Activated CD4-positive, alpha-beta T cell treated with anti-CD3 and anti-CD28 coated beads, Interleukin-2, Interleukin-6, amounts not matched to agents 100 ng/mL and 50 ng/mL, durations not matched to agents 16 hours and 8 hours (primary cell): ENCODE measurements at regions not wholly inside any gene's neighbourhood (a gene's known extent, or its start where the extent isn't known, plus 50 kb on each side); places are given as distances from the start of the nearest gene placed in this dataset.

Experiments used
- DNase-seq: peaks from one replicate; pipeline ENCODE4 v3.0.0-alpha.2; 2020

DNA sequence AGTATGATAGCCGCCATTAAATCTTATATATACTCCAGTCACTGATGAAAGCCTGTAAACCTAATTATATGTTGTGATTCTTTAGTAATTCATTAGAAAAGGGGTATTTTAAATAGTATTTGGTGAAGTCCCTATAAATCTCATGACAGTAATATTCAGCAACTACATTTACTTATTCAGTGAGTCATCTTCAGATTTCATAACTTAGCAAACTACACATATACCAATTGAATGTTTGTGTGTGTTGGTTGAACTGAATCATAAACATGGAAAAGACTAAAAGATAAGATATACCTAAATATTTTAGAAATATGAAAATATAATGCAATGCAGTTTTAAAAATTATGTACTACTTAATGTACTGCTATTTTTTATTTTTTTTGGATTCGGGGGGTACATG lies 1050.4 kb downstream of the MAT2B start:
- no peak for DNase-seq

DNA sequence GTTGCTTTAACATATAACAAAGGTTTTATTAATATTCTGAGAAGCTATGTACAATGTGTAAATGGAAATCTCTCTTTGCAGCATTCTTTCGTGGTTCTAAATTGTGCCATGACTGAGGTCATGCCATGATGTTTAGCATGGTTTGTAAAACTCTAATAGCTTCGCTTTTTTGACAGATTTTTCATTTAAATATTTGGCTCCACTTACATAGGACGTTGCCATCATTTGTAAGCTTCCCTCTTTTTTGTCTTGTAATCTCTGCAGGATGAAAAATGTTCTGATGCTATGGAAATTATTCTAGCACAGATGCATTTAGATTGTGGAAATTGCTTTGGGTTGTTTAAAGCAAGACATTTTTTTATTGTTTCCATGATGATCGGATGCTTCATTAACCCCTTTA lies 1054.8 kb downstream of the MAT2B start:
- no peak for DNase-seq

DNA sequence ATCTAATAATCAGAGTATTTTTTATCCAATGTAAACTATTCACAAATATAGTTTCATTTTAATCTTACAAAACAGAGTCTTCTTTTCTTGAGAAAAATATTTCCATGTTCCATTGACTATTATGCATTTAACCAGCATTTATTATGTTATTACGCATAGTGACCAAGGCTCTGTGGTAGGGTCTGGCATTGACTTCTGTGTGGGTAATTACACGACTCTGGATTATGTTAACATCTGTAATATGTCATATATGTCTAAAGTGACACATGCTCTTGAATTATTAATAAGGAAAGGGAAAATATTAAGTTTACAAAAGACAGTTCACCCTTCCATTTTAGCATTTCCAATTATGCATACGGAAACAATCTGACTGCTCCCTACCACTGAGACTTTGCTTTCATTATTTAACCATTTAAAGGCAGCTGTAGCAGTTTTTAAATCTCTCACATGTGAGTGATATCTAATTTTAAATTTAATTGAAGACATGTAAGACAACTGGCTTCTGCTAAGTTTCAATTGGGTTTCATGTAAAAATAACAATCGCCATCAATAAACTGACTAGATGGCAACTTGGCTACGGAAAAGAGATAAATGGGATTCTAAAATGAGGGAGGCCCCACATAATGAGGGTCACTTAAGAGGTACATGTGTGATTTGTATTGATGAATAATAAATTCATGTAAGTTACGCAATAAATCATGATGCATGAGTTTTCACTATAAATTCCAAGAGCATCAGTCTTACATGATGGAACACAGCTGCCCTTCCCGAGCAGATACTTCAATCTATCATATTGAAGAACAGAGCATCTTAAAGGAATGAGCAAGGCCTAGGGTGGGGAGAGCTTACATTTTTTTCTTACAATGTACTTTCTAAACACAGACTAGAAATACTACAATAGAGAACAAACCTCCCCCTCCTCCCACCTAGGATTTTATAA lies 1056.8 kb downstream of the MAT2B start:
- DNase-seq: no peak

DNA sequence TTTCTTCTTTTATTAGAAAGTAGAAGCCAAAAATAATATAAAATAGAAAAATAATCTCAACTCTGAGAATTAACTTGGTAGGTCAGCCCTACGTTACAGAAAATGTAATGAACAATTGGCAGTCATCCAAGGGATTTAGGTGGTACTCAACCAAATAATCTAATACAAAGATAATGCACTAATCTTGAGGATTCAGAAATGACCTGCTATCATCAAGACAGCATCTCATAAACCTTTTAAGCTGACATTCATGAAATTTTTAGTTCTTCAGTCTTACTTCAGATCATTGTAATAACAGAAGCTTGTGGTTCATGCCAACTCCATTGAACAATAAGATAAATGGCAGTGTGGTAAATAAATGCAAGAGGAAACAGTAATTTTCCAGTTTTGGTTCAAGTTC lies 1058.0 kb downstream of the MAT2B start:
- no peak for DNase-seq

DNA sequence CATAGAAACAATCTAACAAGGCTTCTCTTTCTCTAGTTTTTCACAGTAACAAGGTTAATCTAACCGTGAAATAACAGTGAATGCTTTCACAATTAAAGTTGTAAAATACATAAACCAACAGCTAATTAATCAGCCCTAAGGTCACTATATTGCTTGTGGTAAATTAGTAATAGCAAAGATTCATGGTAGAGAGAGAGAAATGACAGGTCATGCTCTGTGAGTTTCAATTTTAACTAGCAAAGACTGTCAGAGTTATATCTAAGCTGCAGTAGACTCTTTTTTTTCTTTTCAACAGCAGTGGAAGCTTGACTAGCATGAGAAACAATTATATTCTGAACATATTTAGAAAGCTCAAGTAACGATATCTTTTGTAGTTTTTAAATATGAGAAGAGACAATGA lies 1068.0 kb downstream of the MAT2B start:
- DNase-seq: no peak

DNA sequence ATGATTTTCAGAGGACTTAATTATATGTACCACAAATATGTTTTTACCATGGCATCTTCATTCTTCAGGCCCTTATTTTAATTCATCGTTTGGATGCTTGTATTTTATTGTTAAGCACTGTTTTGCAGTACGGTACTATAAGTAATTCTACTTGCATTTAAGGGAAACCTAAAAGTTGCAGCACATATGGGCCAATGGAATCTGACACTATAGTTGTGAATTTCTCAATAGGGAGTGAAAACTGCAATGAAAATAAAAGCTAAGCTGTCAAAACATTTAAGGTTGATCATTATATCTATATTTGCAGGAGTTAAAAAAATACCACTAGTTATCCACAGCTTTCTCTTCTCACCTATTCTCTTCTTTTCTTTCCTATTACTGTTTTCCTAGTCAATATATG lies 1071.8 kb downstream of the MAT2B start:
- DNase-seq: no peak

DNA sequence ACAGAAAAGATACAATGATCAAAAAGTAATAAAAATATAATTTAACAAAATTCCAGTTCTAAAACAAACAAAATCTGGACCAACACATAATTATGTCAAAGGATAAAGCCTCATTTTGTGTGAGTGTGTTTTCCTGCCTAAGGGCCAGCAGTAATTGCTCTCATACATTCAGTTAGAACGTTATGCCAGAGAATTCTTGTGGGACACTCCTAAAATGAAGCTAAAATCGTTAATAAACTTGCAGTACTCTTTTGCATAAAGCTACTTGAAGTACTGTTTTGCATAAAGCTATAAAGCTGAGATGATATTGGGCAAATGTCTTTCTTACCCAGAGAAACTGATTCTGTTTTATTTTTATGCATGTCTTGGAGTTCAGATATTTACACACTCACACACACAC lies 1072.3 kb downstream of the MAT2B start:
- no peak for DNase-seq

DNA sequence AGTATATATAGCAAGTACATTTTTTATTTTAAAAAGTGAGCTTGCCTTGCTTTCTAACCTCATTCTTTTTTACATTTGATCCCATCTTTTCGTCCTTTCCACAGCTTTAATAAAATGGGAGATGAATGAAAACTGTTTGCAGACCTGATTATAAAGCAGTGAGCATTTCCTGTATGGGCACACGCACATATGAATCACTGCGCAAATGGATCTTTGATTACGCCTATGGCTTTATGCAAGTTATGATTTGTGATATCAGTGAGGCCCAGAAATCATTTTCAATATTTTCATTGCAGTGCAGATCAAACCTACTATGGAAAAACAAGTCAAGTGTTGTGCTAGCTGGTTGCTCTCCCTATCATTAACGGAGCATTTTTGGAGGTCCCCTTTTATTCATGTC lies 1073.0 kb downstream of the MAT2B start:
- DNase-seq: no peak

DNA sequence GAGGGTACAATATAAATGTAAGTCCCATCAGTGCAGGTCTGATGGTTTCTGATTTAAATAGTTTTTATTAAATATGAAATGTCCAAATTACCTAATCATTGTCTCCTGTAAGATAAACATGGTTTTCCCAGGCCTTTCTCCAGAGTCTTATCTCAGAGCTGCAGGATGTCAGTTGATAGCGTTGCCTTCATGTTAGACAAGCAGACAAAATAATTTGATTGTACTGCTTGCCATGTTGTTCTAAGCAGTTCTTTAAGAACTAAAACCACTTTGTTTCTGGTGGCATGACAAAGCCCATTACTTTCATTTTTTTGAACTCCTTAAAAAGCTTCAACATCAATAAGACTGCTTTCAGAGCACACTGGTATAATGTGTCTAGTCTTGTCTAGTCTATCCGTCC lies 1073.5 kb downstream of the MAT2B start:
- no peak for DNase-seq

DNA sequence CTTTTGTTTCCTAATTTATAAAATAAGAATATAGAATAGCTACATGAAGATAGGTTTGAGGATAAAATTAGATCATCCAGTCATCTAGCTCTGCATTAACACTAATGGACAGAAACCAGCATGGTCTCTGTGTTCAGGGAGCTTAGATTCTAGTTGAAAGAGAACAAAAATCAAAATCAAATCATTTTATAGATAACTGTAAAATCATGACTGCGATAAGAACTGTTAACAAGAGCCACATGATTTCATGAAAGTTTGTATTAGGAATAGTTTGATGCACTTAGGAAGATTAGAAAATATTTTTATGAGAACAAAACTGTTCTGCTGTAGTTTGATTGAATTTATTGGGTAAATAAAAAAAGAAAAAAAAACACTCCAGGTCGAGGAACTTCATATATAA lies 1074.7 kb downstream of the MAT2B start:
- DNase-seq: no peak

DNA sequence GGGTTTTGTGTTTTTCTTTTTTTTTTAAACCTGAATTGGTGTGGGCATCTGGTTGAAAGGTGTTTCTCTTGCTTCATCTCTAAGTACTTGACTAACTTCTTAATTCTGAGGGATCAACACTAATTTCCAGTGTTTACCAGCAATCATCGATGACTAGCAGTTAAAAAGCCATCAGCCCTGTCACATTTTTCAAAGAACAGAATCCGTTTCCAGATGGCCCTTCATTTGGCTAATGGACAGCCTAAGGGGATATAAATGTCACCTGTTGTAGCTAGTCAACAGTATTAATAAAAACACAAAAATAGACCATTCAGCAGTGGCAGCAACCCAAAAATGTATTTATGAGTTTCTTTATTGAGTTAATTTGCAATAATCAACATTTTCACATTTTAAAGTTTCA lies 1076.5 kb downstream of the MAT2B start:
- DNase-seq: no peak

DNA sequence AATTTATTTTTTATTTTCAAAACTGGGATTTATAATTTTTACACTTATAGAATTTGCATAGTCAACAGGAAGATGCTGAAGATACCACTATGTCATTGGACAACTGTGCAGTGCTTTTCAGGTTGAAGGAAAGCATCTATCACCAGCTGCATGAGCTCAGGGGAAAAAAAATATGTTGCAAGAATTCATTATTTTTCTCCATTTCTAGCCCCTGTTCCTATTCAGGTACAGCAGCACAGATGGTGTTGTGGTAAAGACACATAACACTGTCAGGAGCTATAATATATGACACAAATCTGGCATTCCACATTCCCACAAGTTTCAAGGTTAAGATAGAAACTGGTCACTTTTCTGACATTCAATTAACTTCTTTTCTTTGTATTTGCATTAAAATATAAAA lies 1088.6 kb downstream of the MAT2B start:
- no peak for DNase-seq

DNA sequence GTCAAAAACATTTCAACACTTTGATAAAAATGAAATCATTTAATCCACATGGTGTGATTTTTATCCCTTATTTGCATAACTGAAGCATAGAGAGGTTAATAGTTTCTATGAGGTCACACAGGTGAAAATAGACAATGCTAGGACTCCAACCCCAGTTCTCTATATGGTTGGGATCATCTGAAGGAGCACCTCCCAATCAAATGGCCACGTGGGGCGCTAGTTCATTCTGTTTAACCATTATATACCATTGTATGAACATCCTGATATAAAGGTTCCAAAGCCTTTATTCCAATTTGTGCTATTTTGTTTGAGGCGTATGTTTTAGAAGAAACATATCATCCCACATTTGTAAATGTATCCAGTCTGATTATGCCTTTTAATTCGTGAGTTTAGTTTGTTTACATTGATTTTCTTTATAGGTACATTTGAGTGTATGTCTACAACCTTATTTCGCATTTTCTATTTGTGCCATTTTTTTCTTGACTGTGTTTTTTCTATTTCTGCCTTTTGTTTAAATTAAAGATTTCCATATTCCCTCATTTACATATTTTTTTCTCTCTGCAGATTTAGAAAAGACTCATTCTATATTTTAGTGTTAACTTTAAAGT lies 1092.0 kb downstream of the MAT2B start:
- no peak for DNase-seq

DNA sequence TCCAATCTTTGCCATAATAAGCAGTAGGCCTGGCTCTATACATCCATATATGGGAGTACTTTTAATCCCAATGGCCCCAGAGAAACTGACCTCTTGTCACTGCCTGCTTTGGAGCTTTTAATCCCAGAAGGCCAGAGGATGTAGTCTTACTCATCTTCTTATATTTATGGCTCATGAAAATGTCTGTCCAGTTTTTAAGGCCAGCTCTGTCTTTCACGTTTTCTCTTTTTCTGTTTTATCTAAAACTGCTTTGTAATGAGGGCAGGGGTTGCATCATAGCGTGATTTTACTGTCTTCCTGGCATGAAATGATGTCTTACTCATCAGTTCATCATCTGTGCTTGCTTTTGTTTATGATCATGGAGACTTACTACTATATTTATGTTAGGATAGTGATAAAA lies 1094.9 kb downstream of the MAT2B start:
- DNase-seq: no peak

DNA sequence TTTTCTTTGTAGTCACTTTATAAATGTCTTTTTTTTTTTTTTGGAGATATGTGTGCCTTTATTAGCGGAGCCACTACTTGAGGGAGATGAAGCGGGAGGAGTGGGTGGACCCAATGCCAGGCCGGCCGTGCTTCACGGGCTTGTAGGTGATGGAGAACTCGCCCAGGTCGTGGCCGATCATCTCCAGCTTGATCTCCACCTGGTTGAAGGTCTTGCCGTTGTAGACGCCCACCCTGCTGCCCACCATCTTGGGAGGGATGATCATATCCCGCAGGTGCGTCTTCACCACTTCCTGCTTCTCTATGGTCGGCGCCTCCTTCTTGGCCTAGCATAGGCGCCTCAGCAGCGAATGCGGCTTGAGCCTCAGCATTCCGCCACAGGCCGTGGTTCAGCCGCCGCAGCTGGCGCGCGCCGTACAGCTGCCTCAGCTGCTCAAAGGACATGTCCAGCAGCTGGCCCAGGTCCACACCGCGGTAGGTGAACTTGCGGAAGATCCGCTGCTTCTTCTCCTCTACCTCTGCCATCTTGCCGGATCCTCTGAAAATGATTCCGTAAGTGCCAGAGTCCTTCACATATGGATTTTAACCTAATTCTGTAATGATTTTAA lies 1095.6 kb downstream of the MAT2B start:
- DNase-seq: no peak

DNA sequence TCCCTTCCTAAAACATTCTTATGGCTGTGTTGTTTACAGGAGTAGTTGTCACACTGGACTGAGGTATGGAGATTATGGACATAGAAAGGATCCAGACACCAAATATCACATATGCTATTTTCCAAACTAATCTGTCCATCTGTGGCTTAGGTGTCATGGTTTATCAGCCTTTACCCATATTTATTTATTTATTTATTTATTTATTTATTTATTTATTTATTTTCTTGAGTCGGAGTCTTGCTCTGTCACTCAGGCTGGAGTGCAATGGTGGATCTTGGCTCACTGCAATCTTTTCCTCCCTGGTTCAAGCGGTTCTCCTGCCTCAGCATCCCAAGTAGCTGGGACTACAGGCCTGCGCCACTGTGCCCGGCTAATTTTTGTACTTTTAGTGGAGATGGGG lies 1103.1 kb downstream of the MAT2B start:
- no peak for DNase-seq

DNA sequence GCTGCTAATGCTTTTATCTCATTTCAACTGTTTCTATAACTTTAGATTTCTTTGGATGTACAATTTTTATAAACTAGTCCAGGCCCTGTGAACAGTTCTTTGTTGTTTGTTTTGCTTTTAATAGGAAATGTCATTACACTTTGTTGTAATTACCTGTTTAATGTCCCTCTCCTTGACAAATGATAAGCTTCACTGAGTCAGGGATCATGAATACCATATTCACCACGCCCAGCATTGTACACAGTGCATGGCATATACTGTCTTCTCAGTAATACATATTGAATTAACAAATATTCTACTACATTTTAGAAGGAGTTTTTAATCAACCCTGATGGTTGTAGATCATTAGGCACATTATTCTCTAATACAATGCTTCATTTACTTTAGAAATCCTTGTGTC lies 1105.0 kb downstream of the MAT2B start:
- DNase-seq: no peak

DNA sequence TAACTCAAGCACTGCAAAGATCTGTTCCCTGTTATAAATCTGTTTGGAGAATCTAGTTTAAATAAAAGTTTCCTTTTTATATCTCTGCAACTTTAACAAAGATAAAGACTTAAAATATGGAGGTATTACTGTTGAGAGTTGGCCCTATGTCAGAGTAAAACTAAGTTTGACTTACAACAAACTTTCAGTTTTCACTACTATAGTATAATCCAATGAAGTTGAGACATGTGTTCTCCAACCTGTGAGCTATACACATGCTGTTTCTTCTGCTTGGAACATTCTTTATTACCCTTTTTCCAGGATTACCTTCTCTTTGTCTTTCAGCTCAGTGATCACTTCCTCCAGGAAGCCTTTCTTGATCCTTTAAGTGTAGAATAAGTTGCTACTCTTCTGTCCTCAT lies 1109.3 kb downstream of the MAT2B start:
- DNase-seq: no peak

DNA sequence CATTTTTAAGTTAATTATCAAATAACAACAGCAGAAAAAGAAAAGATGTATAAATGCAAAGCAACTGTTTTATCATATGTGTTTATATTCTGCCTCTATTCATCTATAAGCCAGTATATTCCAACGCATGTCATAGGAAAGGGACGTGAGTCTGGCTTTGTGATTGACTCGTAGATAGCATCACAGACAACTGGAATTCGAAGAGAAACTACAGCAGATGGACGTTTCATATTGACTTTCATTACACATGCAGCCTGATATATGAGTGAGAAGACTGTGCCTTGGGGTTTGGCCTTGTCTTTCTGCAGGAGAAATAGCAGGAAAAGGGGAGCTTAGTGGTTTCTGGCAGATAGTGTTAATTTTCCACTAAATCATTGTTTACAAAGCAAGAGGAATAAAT lies 1111.9 kb downstream of the MAT2B start:
- DNase-seq: no peak

DNA sequence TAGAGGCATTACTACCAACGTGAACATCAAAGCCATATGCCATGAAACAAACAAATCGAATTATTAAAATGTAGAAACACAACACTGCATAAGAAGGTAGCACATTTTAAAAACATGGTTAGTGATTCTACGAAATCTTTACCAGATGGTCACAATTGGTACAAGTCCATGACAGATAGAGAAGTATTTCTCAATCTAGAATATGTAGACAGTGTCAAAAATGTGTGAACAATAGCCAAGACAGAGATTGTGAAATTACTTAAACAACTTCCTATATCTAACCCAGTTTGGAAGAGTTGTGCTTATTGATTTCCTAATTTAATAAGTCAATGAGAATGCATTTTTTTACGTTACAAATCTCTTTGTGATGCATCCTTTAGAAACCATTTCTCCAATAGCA lies 1121.6 kb downstream of the MAT2B start:
- no peak for DNase-seq

DNA sequence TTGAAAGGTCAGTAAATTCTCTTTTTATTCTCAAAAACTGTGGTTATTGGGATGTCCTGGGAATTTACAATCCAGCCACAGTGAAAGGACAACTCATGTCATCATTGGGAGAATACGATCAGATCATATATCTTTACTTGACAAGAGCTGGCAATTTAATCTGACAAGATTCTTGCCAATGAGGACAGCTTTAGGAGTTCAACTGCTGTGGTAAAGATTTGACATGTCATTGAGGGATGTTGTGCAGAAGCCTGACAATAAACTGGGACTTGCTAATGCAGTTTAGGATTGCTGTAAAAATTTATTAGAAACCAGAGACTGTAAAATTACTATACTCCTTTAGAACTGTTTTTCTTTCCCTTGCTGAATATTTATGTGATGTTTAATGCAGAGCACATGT lies 1131.0 kb downstream of the MAT2B start:
- no peak for DNase-seq

DNA sequence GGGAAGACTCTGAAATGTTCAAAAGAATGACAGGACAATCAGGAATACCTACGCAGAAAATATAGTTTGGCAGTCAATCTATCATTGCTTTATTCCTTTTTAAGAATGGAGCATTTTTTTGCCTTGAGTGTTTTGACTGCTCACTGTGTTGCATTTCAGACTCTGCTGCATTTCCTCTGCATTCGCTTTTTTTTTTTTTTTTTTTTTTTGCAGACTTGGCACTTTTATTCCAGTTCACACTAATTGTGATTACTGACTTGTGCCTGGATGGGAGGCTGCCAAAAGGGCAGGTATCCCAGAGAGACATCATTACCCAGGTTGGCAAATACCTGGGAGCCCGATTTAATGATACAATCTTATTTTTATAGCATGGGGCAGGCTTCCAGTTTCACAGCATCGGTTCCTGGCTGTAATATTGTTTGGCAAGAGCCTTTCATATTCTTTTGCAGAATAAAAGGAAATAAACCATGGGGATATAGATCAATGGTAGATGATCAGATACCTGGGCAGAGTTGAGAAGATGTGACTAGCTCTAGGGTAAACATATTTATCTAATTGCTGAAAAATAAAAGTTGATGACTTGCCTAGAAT lies 1132.6 kb downstream of the MAT2B start:
- DNase-seq: no peak

DNA sequence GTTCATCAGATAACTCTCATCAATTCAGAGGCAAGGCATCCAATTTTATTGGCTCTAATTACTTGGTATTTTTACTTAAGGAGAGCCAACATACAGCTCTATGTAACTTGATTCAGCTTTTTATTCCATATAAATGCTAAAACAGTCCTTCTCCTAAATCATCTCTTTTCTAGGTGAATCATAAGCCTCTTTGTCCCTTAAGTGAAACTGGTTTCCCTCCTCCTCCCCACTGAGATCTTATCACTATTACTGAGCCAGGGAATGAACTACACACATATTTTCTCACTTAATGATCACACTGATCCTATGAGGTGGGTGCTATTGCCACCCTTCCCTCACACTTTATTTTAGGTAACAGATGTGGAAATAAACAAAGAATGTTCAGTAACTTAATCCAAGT lies 1143.8 kb downstream of the MAT2B start:
- DNase-seq: no peak

DNA sequence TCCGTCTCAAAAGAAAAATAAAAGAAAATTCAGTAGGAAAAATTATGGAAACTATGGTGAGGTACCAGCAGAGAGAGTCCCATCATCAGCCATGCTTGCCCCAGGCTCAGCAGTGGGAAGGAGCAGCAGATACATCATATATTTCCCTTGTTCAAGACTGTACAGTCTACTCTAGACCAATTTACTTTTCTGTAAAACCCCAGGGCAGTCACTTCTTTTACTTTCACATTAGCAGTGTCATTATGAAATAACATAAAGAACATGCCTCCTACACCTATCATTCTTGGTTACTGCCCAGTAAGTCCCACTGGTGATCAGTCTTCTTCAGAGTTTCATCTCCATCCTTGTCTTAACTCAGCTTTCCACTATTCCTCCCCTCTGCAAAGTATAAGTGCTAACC lies 1145.0 kb downstream of the MAT2B start:
- DNase-seq: no peak
